ENCODE measurements at regions not wholly inside any gene's neighbourhood (a gene's known extent, or its start where the extent isn't known, plus 50 kb on each side); places are given as distances from the start of the nearest gene placed in this dataset.
"Not testable (repeated sequence)": the region's sequence is repeated elsewhere in the genome, so short reads cannot be mapped to it uniquely, and the experiment has no call there.

DNA sequence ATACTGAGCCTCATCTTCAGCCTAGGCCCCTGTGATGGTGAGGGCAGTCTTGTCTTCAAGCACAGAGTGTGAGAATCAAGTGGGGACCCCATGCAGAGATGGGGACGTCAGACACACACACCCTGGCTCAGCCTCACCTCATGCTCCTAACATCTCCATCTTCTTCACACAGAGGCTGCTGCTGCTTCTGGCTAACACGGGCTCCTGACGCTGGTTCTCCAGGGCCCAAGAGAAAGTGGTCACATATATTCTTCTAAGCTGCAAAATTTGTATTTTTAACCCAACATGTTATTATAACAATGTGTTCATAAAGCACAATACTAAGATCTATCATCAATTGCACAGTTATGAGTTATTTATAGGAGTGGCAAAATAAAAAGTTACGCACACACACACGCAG, 101.2 kb downstream of the VPREB1 start:
- in situ Hi-C loops (cut with HindIII; ENCODE audit: low sequenced_read_pairs), result loop anchor here (10.0 kb wide), 1 partner anchor 341 kb away; no protein-coding TSS in a partner anchor

GRCh38 chr22:22346401-22347107, 102.0 kb downstream of the VPREB1 start:
- in situ Hi-C loops (cut with HindIII; ENCODE audit: low sequenced_read_pairs), result loop anchor here (10.0 kb wide), 1 partner anchor 342 kb away; no protein-coding TSS in a partner anchor

DNA sequence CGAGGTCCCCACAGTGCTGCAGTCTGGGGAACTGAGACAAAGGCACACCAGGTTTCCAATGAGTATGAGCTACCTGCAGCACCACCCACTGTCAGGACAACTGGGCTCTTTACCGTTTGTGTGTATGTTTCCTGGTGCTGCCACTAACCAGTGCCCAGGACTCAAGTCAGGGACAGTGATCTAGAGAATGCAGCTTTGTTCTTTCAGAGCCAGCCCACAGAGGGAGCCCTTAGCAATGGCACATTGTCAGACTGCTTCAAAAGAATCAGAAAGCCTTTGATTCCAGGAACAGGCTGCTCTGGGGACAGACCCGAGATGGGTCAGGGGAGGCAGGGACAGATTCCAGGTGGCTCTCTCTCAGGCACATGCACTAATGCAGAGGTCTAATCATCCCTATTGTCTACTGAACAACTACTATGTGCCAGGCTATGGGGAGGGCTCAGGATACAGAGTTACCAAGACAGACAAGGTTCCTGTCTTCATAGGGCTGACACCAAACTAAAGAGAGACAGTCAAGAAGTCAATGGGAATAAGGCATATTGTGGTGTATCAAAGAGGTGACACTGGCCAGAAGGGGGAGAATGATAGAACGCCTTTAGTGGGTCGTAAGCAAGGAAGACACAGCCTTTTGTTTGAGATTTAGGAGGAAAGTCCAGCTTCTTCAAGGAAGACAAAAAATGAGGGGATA, 103.7 kb downstream of the VPREB1 start:
- in situ Hi-C loops (cut with HindIII; ENCODE audit: low sequenced_read_pairs), result loop anchor here (10.0 kb wide), 1 partner anchor 343 kb away; no protein-coding TSS in a partner anchor

DNA sequence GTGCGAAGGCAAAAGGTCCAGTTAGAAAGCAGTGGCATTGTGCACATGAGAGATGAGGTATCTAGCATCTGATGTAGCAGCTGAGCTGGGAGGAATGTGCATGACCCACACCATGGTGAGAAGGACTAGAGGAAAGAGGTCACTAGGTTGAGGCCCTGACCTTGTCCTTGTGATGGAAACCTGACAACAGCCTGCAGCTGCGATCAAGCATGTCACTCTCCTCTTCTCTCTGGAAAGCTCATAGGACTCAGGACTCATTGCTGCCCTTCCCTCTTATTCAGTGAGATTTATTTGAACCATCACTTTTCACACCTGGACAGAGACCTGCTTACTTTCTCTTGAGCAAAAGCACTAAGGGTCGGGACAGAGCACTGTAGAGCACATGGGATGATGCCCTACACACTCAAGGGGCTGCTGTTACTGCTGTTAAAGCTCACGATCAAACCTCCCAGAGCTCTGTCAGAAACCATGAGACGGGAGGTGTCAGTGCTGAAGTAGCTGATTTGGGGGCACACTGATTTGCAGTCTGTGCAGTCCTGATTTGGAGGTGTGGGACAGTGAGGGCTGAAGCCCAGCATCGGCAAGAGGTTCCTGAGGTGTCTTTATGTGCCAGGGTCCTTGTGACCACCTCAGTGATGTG, 104.3 kb downstream of the VPREB1 start:
- in situ Hi-C loops (cut with HindIII; ENCODE audit: low sequenced_read_pairs), result loop anchor here (10.0 kb wide), 1 partner anchor 344 kb away; no protein-coding TSS in a partner anchor

GRCh38 chr22:22349455-22349836, 104.9 kb downstream of the VPREB1 start:
- in situ Hi-C loops (cut with HindIII; ENCODE audit: low sequenced_read_pairs), result loop anchor here (10.0 kb wide), 1 partner anchor 345 kb away; no protein-coding TSS in a partner anchor

GRCh38 chr22:22351366-22351765, 106.8 kb downstream of the VPREB1 start:
- in situ Hi-C loops (cut with HindIII; ENCODE audit: low sequenced_read_pairs), result no loop called here

- in situ Hi-C loops (cut with HindIII; ENCODE audit: low sequenced_read_pairs), result no loop called here
These were observed 107.9 kb downstream of the VPREB1 start for GRCh38 chr22:22352371-22352999.

GRCh38 chr22:22355096-22355834, 110.7 kb downstream of the VPREB1 start:
- in situ Hi-C loops (cut with HindIII; ENCODE audit: low sequenced_read_pairs), result no loop called here

- in situ Hi-C loops (cut with HindIII; ENCODE audit: low sequenced_read_pairs), result no loop called here
These were observed 112.7 kb downstream of the VPREB1 start for GRCh38 chr22:22357024-22357883.

GRCh38 chr22:22358152-22358551, 113.6 kb downstream of the VPREB1 start:
- in situ Hi-C loops (cut with HindIII; ENCODE audit: low sequenced_read_pairs), result no loop called here

GRCh38 chr22:22358686-22359085, 114.1 kb downstream of the VPREB1 start:
- in situ Hi-C loops (cut with HindIII; ENCODE audit: low sequenced_read_pairs), result no loop called here

- in situ Hi-C loops (cut with HindIII; ENCODE audit: low sequenced_read_pairs), result no loop called here
These were observed 114.9 kb downstream of the VPREB1 start for GRCh38 chr22:22359465-22359864.

GRCh38 chr22:22360014-22360413, 115.4 kb downstream of the VPREB1 start:
- in situ Hi-C loops (cut with HindIII; ENCODE audit: low sequenced_read_pairs), result no loop called here

DNA sequence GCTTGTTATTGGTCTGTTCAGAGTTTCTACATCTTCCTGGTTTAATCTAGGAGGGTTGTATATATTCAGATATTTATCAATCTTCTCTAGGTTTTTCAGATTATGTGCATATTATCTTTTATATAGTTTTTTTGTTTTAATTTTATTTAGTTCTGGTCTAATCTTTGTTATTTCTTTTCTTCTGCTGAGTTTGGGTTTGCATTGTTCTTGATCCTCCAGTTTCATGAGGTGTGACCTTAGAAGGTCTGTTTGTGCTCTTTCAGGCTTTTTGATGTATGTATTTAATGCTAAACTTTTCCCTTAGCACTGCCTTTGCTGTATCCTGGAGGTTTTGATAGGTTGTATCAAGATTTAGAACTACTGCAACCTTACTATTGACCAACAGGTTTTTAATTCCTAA, 117.7 kb downstream of the VPREB1 start:
- in situ Hi-C loops (cut with HindIII; ENCODE audit: low sequenced_read_pairs), result no loop called here

DNA sequence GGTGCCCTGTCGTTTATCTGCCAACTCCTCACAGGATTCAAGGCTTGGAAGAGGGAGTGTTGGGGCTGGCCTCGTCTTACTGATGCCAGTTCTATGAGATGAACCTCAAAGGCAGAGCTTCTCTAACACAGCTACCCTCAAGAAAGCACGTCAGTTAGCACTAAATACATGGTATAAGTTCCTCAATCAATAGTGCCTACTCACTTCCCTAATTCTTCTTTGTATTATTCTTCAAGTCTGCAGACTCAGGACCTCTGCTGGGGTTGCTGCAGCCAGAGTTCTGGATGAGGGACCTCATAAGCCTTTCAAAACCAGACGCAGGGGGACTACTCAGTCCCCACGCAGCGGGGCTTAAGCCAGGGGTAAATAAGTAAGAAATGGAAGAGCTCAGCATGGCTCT, 118.3 kb downstream of the VPREB1 start:
- in situ Hi-C loops (cut with HindIII; ENCODE audit: low sequenced_read_pairs), result no loop called here

- in situ Hi-C loops (cut with HindIII; ENCODE audit: low sequenced_read_pairs), result no loop called here
These were observed 119.6 kb downstream of the VPREB1 start for GRCh38 chr22:22364207-22364606.

- in situ Hi-C loops (cut with HindIII; ENCODE audit: low sequenced_read_pairs), result no loop called here
These were observed 122.0 kb downstream of the VPREB1 start for GRCh38 chr22:22366537-22366936.

DNA sequence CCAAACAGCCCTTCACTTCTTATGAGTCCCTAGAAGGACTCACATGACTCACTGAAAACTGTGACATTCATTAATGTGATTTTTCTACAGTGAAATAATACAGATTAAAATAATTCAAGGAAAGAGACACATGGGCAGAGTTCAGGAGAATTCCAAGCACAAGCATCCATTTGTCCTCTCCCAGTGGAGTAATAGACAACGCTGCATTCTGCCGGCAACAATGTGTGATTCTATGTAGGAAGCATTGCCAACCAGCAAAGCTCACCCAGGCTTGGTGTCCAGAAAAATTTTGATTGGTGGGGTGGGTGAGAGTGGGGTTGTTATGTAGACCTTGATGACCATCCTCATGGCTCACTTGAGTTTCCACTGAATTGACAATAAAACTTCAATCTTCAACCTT, 123.9 kb downstream of the VPREB1 start:
- in situ Hi-C loops (cut with HindIII; ENCODE audit: low sequenced_read_pairs), result no loop called here

DNA sequence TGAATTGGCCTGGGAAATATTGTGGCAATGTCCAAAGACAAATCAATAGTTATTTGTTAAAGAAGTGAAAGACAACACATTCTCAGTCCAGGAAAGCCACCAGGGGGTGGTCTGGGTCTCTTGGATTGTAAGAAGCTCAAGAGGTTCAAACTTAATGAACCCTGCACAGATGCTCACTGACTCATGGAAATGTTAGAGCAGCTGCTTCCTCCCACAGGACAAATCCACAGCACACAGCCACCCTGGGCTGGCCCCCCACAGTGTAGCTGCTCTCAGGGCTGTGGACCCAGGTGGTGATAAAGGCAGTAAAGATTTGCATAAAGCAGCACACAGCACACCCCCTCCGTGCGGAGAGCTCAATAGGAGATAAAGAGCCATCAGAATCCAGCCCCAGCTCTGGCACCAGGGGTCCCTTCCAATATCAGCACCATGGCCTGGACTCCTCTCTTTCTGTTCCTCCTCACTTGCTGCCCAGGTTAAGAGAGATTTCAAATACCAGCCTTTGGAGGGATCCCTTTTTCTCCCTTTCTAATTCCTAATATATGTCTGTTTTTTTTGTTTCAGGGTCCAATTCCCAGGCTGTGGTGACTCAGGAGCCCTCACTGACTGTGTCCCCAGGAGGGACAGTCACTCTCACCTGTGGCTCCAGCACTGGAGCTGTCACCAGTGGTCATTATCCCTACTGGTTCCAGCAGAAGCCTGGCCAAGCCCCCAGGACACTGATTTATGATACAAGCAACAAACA, 124.8 kb downstream of the VPREB1 start:
- in situ Hi-C loops (cut with HindIII; ENCODE audit: low sequenced_read_pairs), result not testable (repeated sequence)

All from DLD1 (cell line).